GM19468 (cell line): ENCODE measurements at regions not wholly inside any gene's neighbourhood (a gene's known extent, or its start where the extent isn't known, plus 50 kb on each side); places are given as distances from the start of the nearest gene placed in this dataset.

Source experiments
- ATAC-seq: cut with Tn5 transposase; IDR thresholded peaks from one replicate; pipeline ENCODE4 v1.9.1; 2021; ENCODE audit warnings: mild to moderate bottlenecking, moderate library complexity, moderate number of reproducible peaks; ENCODE audit not compliant: unreplicated experiment; ENCODE audit errors: extremely low read depth

GRCh38 chr1:217228689-217229088 is 402.2 kb downstream of the GPATCH2 start:
- ATAC-seq = no peak

- no peak for ATAC-seq
Observed at GRCh38 chr1:217224201-217224600, 406.7 kb downstream of the GPATCH2 start.

- ATAC-seq = no peak
Observed at GRCh38 chr1:217214551-217214950, 416.3 kb downstream of the GPATCH2 start.

- ATAC-seq = no peak
Observed at GRCh38 chr1:217211486-217211885, 419.4 kb downstream of the GPATCH2 start.

GRCh38 chr1:217205578-217205977 is 425.3 kb downstream of the GPATCH2 start:
- ATAC-seq = no peak

- ATAC-seq = no peak
Observed at GRCh38 chr1:217196616-217197015, 434.3 kb downstream of the GPATCH2 start.

GRCh38 chr1:217193151-217193550 is 437.7 kb downstream of the GPATCH2 start:
- ATAC-seq = no peak

- ATAC-seq = no peak
Observed at GRCh38 chr1:217191441-217191840, 439.4 kb downstream of the GPATCH2 start.

GRCh38 chr1:217190359-217190758 is 440.5 kb downstream of the GPATCH2 start:
- no peak for ATAC-seq

GRCh38 chr1:217189362-217189761 is 441.5 kb downstream of the GPATCH2 start:
- ATAC-seq = no peak

- ATAC-seq = no peak
Observed at GRCh38 chr1:217188280-217189237, 442.3 kb downstream of the GPATCH2 start.

- ATAC-seq = no peak
Observed at GRCh38 chr1:217186664-217187063, 444.2 kb downstream of the GPATCH2 start.

GRCh38 chr1:217184854-217185253 is 446.0 kb downstream of the GPATCH2 start:
- no peak for ATAC-seq

GRCh38 chr1:217182992-217183391 is 447.9 kb downstream of the GPATCH2 start:
- no peak for ATAC-seq

- ATAC-seq = no peak
Observed at GRCh38 chr1:217181756-217182155, 449.1 kb downstream of the GPATCH2 start.

GRCh38 chr1:217181176-217181746 is 449.6 kb downstream of the GPATCH2 start:
- ATAC-seq = no peak

GRCh38 chr1:217180443-217180842 is 450.4 kb downstream of the GPATCH2 start:
- ATAC-seq = no peak

GRCh38 chr1:217164403-217164802 is 441.2 kb upstream of the ESRRG start:
- no peak for ATAC-seq

- ATAC-seq = no peak
Observed at GRCh38 chr1:217153361-217153760, 430.1 kb upstream of the ESRRG start.

GRCh38 chr1:217150366-217150765 is 427.1 kb upstream of the ESRRG start:
- no peak for ATAC-seq

GRCh38 chr1:217149791-217150190 is 426.6 kb upstream of the ESRRG start:
- ATAC-seq = no peak

- ATAC-seq = no peak
Observed at GRCh38 chr1:217141711-217142110, 418.5 kb upstream of the ESRRG start.
